IMR-90 (cell line): ENCODE measurements at regions not wholly inside any gene's neighbourhood (a gene's known extent, or its start where the extent isn't known, plus 50 kb on each side); places are given as distances from the start of the nearest gene placed in this dataset.

Experiments
- ATAC-seq: fragments of 200-7000 bp; cut with Tn5 transposase; 2 replicates; pipeline ENCODE4 v1.9.1; 2020; ENCODE audit warnings: low read depth, mild to moderate bottlenecking, moderate library complexity
- BruUV-seq: library from RNA; stranded (reverse); fragments of 400-500 nt; replicated peaks from 2 replicates; lab custom pipeline; 2021; lab: Mats Ljungman, UMichigan
- CTCF ChIA-PET: fragments of 300-600 bp; formaldehyde crosslinking; extraction: SDS; loops from one replicate; lab custom pipeline; 2021; ENCODE audit warnings: antibody characterized with exemption; lab: Yijun Ruan, JAX
- POLR2A ChIA-PET: fragments of 300-600 bp; sonication (Branson Sonifier 250); formaldehyde crosslinking; loops from one replicate; lab custom pipeline; 2022; ENCODE audit warnings: antibody characterized with exemption; ENCODE audit not compliant: unreplicated experiment; lab: Charles Lee
- DNase-seq: peaks from one replicate; pipeline ENCODE4 v3.0.0; 2013
- H2AFZ ChIP-seq: replicated peaks from 2 replicates; pipeline ENCODE3; 2013; ENCODE audit warnings: low read length, mild to moderate bottlenecking; ENCODE audit not compliant: poor library complexity
- H2AK5ac ChIP-seq: 2 replicates; pipeline ENCODE4 v1.6.1; 2013; ENCODE audit warnings: low read depth, low read length, inconsistent platforms
- H2AK9ac ChIP-seq: replicated peaks from 2 replicates; pipeline ENCODE3; 2013; ENCODE audit warnings: mild to moderate bottlenecking, low read depth, low read length, moderate library complexity; ENCODE audit not compliant: poor library complexity
- H2BK120ac ChIP-seq: 2 replicates; pipeline ENCODE4 v1.6.1; 2013; ENCODE audit warnings: low read depth, low read length, inconsistent platforms
- H2BK15ac ChIP-seq: 3 replicates; pipeline ENCODE4 v1.6.1; 2013; ENCODE audit warnings: low read depth, low read length, inconsistent platforms
- H2BK20ac ChIP-seq: 2 replicates; pipeline ENCODE4 v1.6.1; 2013; ENCODE audit warnings: low read depth, mild to moderate bottlenecking, inconsistent platforms, low read length, moderate library complexity
- H2BK5ac ChIP-seq: 2 replicates; pipeline ENCODE4 v1.6.1; 2013; ENCODE audit warnings: mild to moderate bottlenecking, low read depth, low read length, inconsistent platforms; ENCODE audit not compliant: poor library complexity, severe bottlenecking
- H3K14ac ChIP-seq: replicated peaks from 2 replicates; pipeline ENCODE4 v1.6.1; 2013; ENCODE audit warnings: low read depth, low read length, inconsistent platforms
- H3K18ac ChIP-seq: 2 replicates; pipeline ENCODE4 v1.6.1; 2013; ENCODE audit warnings: low read depth, low read length, control low read depth
- H3K23ac ChIP-seq: 2 replicates; pipeline ENCODE4 v1.6.1; 2013; ENCODE audit warnings: low read depth, low read length, inconsistent platforms
- H3K27ac ChIP-seq: 2 replicates; pipeline ENCODE4 v1.5.1; 2013; ENCODE audit warnings: mild to moderate bottlenecking, control low read depth, low read length; ENCODE audit not compliant: insufficient read depth
- H3K27me3 ChIP-seq: 2 replicates; pipeline ENCODE4 v1.6.1; 2013; ENCODE audit warnings: low read length; ENCODE audit not compliant: control insufficient read depth, insufficient read depth
- H3K36me3 ChIP-seq: 2 replicates; pipeline ENCODE4 v1.6.1; 2013; ENCODE audit warnings: low read length, mixed read lengths; ENCODE audit not compliant: control insufficient read depth, insufficient read depth
- H3K4ac ChIP-seq: 2 replicates; pipeline ENCODE4 v1.6.1; 2013; ENCODE audit warnings: low read depth, low read length, inconsistent platforms
- H3K4me1 ChIP-seq: 2 replicates; pipeline ENCODE4 v1.6.1; 2013; ENCODE audit warnings: low read length, mixed read lengths; ENCODE audit not compliant: control insufficient read depth, insufficient read depth
- H3K4me2 ChIP-seq: 2 replicates; pipeline ENCODE4 v1.6.1; 2013; ENCODE audit warnings: low read depth, mild to moderate bottlenecking, control low read depth, low read length, moderate library complexity
- H3K4me3 ChIP-seq: 2 replicates; pipeline ENCODE4 v1.5.1; 2013; ENCODE audit warnings: low read depth, mild to moderate bottlenecking, control low read depth, low read length, moderate library complexity; ENCODE audit not compliant: insufficient read depth
- H3K56ac ChIP-seq: 2 replicates; pipeline ENCODE4 v1.6.1; 2013; ENCODE audit warnings: low read length, inconsistent platforms; ENCODE audit not compliant: insufficient read depth; ENCODE audit errors: extremely low read depth
- H3K79me1 ChIP-seq, 2 experiments: 2 replicates each; pipeline ENCODE4 v1.6.1; 2013; ENCODE audit warnings: low read length in 2 of 2, inconsistent platforms in 1 of 2, low read depth in 1 of 2
- H3K9ac ChIP-seq: 2 replicates; pipeline ENCODE4 v1.6.1; 2013; ENCODE audit warnings: low read depth, low read length, control low read depth
- H3K9me1 ChIP-seq: 2 replicates; pipeline ENCODE4 v1.6.1; 2013; ENCODE audit warnings: low read length, inconsistent platforms; ENCODE audit not compliant: insufficient read depth
- H3K9me3 ChIP-seq: 2 replicates; pipeline ENCODE4 v1.6.1; 2013; ENCODE audit warnings: low read length; ENCODE audit not compliant: control insufficient read depth, insufficient read depth
- H4K20me1 ChIP-seq: 2 replicates; pipeline ENCODE4 v1.6.1; 2013; ENCODE audit warnings: low read length, inconsistent platforms; ENCODE audit not compliant: insufficient read depth
- H4K5ac ChIP-seq: 2 replicates; pipeline ENCODE4 v1.6.1; 2013; ENCODE audit warnings: mild to moderate bottlenecking, low read depth, low read length, control low read depth
- H4K8ac ChIP-seq, 2 experiments: 2 replicates each; pipeline ENCODE4 v1.6.1; 2013; ENCODE audit warnings: low read depth in 2 of 2, low read length in 2 of 2, control low read depth in 1 of 2, inconsistent platforms in 1 of 2
- H4K91ac ChIP-seq: 2 replicates; pipeline ENCODE4 v1.6.1; 2013; ENCODE audit warnings: low read depth, low read length, inconsistent platforms; ENCODE audit not compliant: insufficient read depth
- CEBPB ChIP-seq: IDR thresholded peaks from 2 replicates; pipeline ENCODE4 v1.6.1; 2012; ENCODE audit warnings: low read depth, low read length, improper control_type of control experiment
- CHD1 ChIP-seq: IDR thresholded peaks from 2 replicates; pipeline ENCODE4 v1.6.1; 2012; ENCODE audit warnings: low read depth, low read length, improper control_type of control experiment
- FOS ChIP-seq: fragments of 150-350 bp; IDR thresholded peaks from 2 replicates; pipeline ENCODE4 v1.6.1; 2016; ENCODE audit warnings: low read depth, low read length
- MAFK ChIP-seq: IDR thresholded peaks from 2 replicates; pipeline ENCODE4 v1.6.1; 2012; ENCODE audit warnings: low read depth, low read length, improper control_type of control experiment
- MAZ ChIP-seq: IDR thresholded peaks from 2 replicates; pipeline ENCODE4 v1.6.1; 2012; ENCODE audit warnings: low read depth, mild to moderate bottlenecking, low read length, improper control_type of control experiment, moderate library complexity, borderline replicate concordance
- MXI1 ChIP-seq: IDR thresholded peaks from 2 replicates; pipeline ENCODE4 v1.6.1; 2012; ENCODE audit warnings: low read depth, mild to moderate bottlenecking, low read length, moderate library complexity, borderline replicate concordance
- NFE2L2 ChIP-seq: fragments of 150-350 bp; IDR thresholded peaks from 2 replicates; pipeline ENCODE4 v1.6.1; 2016; ENCODE audit warnings: low read depth, mild to moderate bottlenecking, low read length
- POLR2A ChIP-seq: IDR thresholded peaks from 2 replicates; pipeline ENCODE4 v1.6.1; 2012; ENCODE audit warnings: mild to moderate bottlenecking, low read depth, low read length
- RAD21 ChIP-seq: IDR thresholded peaks from 2 replicates; pipeline ENCODE4 v1.6.1; 2012; ENCODE audit warnings: low read length, improper control_type of control experiment
- RCOR1 ChIP-seq: IDR thresholded peaks from 2 replicates; pipeline ENCODE4 v1.6.1; 2012; ENCODE audit warnings: mild to moderate bottlenecking, low read length, improper control_type of control experiment; ENCODE audit not compliant: insufficient replicate concordance
- RFX5 ChIP-seq: IDR thresholded peaks from 2 replicates; pipeline ENCODE4 v1.8.0; 2012; ENCODE audit warnings: low read depth, mild to moderate bottlenecking, low read length, moderate library complexity
- dilution Hi-C: fragments of 300-500 bp; cut with HindIII; formaldehyde crosslinking; loops from one replicate; pipeline ENCODE4 v1.14.3; 2018; ENCODE audit warnings: low sequenced_read_pairs; ENCODE audit not compliant: unreplicated experiment
- in situ Hi-C: fragments of 300-500 bp; cut with MboI; formaldehyde crosslinking; loops from 3 replicates; pipeline ENCODE4 v1.14.3; 2019; ENCODE audit warnings: low sequenced_read_pairs, inconsistent platforms, mixed read lengths
- intact Hi-C: fragments of 100-400 bp; cut with micrococcal nuclease; formaldehyde crosslinking; loops from 2 replicates; pipeline ENCODE4 v1.10.0; 2022
- TF ChIP-seq, protein P1 (sequence below): fragments of 150-350 bp; IDR thresholded peaks from 2 replicates; pipeline ENCODE4 v1.6.1; 2016; ENCODE audit warnings: low read depth, mild to moderate bottlenecking, low read length, moderate library complexity, borderline replicate concordance
- TF ChIP-seq, protein P2 (sequence below): conservative IDR thresholded peaks from 2 replicates; pipeline ENCODE4 v1.5.1; 2012; ENCODE audit warnings: mild to moderate bottlenecking, low read depth, low read length, improper control_type of control experiment

DNA sequence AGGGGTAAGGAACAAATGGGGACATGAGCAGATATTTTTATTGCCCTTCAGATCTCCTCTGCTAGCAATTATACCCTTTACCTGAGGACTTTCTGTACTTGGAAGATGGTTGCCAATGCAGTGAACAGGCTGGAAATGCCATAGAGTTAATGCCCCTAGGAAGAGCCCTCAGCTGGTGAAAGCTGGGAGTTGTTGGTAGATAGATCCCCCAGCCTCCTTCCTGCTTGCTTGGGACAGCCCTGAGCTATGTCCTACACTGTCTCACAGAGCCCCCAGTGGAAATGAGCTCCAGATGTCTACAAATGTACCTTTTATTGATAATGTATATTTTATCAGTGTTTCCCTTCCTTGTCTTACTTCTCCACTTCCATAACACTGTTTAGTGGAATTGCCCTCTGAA, 87.6 kb upstream of the PAK5 start:
- Histone ChIP-seq H3K79me1 (no peaks in the 10 kb centered on the region), H2BK120ac (no peak overlapping the region), H3K4me3 (no peak overlapping the region), H3K4me2 (no peak overlapping the region), H4K5ac (no peak overlapping the region), H3K18ac (no peak overlapping the region), H2BK15ac (no peak overlapping the region), H3K9ac (no peak overlapping the region), H2BK5ac (no peak overlapping the region), H3K14ac (no peak overlapping the region), H3K4me1 (no peaks in the 10 kb centered on the region), H2AK5ac (no peak overlapping the region), H2AK9ac (no peak overlapping the region), H3K23ac (no peak overlapping the region), H3K56ac (no peak overlapping the region), H3K36me3 (no peaks in the 10 kb centered on the region), H3K9me1 (no peaks in the 10 kb centered on the region), H4K20me1 (no peaks in the 10 kb centered on the region), H3K4ac (no peak overlapping the region), H3K27ac (no peak overlapping the region), H4K91ac (no peak overlapping the region), H4K8ac (no peak overlapping the region), H3K9me3 (no peaks in the 10 kb centered on the region), H3K27me3 (peaks cover 2% of the 10 kb centered on the region; the same call in 1 of the 2 replicates), H2BK20ac (no peak overlapping the region), H2AFZ (no peak overlapping the region)
- dilution Hi-C loops, result no loop called here
- ChIA-PET CTCF (interaction anchor here (1.0 kb wide), 1 partner anchor 14 kb away, joined by 3 read pairs; no protein-coding TSS in a partner anchor), POLR2A (no interaction called here)
- no peak for ATAC-seq
- in situ Hi-C loops, result no loop called here
- TF ChIP-seq CEBPB (no peak), FOS (no peak), RFX5 (no peak), MAFK (no peak), MAZ (no peak), RAD21 (no peak), NFE2L2 (no peak), RCOR1 (no peak), MXI1 (no peak), CHD1 (no peak), POLR2A (no peak)
- TF ChIP-seq, protein P1, sequence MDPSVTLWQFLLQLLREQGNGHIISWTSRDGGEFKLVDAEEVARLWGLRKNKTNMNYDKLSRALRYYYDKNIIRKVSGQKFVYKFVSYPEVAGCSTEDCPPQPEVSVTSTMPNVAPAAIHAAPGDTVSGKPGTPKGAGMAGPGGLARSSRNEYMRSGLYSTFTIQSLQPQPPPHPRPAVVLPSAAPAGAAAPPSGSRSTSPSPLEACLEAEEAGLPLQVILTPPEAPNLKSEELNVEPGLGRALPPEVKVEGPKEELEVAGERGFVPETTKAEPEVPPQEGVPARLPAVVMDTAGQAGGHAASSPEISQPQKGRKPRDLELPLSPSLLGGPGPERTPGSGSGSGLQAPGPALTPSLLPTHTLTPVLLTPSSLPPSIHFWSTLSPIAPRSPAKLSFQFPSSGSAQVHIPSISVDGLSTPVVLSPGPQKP, result no peak
- TF ChIP-seq, protein P2, sequence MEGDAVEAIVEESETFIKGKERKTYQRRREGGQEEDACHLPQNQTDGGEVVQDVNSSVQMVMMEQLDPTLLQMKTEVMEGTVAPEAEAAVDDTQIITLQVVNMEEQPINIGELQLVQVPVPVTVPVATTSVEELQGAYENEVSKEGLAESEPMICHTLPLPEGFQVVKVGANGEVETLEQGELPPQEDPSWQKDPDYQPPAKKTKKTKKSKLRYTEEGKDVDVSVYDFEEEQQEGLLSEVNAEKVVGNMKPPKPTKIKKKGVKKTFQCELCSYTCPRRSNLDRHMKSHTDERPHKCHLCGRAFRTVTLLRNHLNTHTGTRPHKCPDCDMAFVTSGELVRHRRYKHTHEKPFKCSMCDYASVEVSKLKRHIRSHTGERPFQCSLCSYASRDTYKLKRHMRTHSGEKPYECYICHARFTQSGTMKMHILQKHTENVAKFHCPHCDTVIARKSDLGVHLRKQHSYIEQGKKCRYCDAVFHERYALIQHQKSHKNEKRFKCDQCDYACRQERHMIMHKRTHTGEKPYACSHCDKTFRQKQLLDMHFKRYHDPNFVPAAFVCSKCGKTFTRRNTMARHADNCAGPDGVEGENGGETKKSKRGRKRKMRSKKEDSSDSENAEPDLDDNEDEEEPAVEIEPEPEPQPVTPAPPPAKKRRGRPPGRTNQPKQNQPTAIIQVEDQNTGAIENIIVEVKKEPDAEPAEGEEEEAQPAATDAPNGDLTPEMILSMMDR, result no peak
- DNase-seq, result no peak
- no TSS peak for BruUV-seq
- intact Hi-C loops, result no loop called here
